Glutamatergic neuron (in vitro differentiated cells): ENCODE measurements at regions not wholly inside any gene's neighbourhood (a gene's known extent, or its start where the extent isn't known, plus 50 kb on each side); places are given as distances from the start of the nearest gene placed in this dataset.

Experiments
- DNase-seq: peaks from one replicate; pipeline ENCODE4 v3.0.0; 2022
- H3K27ac Mint-ChIP-seq: one replicate; pipeline ENCODE4 v1.8.0; 2020; ENCODE audit warnings: mild to moderate bottlenecking, mixed read lengths, inconsistent platforms; ENCODE audit not compliant: unreplicated experiment
- H3K27me3 Mint-ChIP-seq: one replicate; pipeline ENCODE4 v1.8.0; 2020; ENCODE audit warnings: mild to moderate bottlenecking, moderate library complexity, mixed read lengths, inconsistent platforms; ENCODE audit not compliant: unreplicated experiment
- H3K36me3 Mint-ChIP-seq: one replicate; pipeline ENCODE4 v1.8.0; 2020; ENCODE audit warnings: mild to moderate bottlenecking, mixed read lengths, inconsistent platforms; ENCODE audit not compliant: unreplicated experiment
- H3K4me1 Mint-ChIP-seq: one replicate; pipeline ENCODE4 v1.8.0; 2020; ENCODE audit warnings: mild to moderate bottlenecking, low read depth, mixed read lengths, inconsistent platforms; ENCODE audit not compliant: unreplicated experiment
- H3K4me3 Mint-ChIP-seq: one replicate; pipeline ENCODE4 v1.8.0; 2020; ENCODE audit warnings: mild to moderate bottlenecking, mixed read lengths, inconsistent platforms; ENCODE audit not compliant: unreplicated experiment
- H3K9me3 Mint-ChIP-seq: one replicate; pipeline ENCODE4 v1.8.0; 2020; ENCODE audit warnings: mild to moderate bottlenecking, moderate library complexity, mixed read lengths, inconsistent platforms; ENCODE audit not compliant: unreplicated experiment
- TF ChIP-seq, protein P1 (sequence below): fragments of 200-600 bp; sonication (generic); IDR thresholded peaks from one replicate; pipeline ENCODE4 v1.5.0; 2021; ENCODE audit not compliant: partially characterized antibody, unreplicated experiment

GRCh38 chr22:48692734-48693376 lies 1134.8 kb downstream of the BRD1 start:
- H3K27ac Mint-ChIP-seq: no peak overlapping the region
- no peak overlapping the region for H3K4me3 Mint-ChIP-seq
- TF ChIP-seq, protein P1, sequence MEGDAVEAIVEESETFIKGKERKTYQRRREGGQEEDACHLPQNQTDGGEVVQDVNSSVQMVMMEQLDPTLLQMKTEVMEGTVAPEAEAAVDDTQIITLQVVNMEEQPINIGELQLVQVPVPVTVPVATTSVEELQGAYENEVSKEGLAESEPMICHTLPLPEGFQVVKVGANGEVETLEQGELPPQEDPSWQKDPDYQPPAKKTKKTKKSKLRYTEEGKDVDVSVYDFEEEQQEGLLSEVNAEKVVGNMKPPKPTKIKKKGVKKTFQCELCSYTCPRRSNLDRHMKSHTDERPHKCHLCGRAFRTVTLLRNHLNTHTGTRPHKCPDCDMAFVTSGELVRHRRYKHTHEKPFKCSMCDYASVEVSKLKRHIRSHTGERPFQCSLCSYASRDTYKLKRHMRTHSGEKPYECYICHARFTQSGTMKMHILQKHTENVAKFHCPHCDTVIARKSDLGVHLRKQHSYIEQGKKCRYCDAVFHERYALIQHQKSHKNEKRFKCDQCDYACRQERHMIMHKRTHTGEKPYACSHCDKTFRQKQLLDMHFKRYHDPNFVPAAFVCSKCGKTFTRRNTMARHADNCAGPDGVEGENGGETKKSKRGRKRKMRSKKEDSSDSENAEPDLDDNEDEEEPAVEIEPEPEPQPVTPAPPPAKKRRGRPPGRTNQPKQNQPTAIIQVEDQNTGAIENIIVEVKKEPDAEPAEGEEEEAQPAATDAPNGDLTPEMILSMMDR: no peak
- peaks cover 8% of the 10 kb centered on the region for H3K27me3 Mint-ChIP-seq
- H3K36me3 Mint-ChIP-seq: peaks cover 11% of the 10 kb centered on the region
- peaks cover 12% of the 10 kb centered on the region for H3K9me3 Mint-ChIP-seq
- DNase-seq: no peak
- H3K4me1 Mint-ChIP-seq: no peaks in the 10 kb centered on the region

DNA sequence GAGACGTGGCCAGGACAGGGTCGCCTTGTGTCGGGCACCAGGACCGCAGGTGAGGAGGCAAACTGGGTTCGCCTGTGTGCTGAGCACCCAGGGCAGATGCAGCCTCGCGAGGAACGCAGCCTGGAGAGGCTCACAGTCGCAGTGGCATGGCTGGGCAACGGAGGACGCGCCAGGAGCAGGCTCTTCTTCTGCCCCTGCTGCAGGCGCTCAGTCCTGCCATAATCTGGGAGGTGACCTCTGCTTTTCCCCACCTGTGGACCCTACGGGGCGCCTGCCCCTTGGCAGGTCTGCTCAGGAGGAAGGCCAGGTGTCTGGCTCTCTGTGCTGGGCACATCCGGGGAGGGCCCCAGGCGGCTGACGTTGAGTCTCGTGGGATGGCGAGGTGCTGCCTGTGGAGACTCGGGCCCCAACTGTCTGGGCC lies 1136.2 kb downstream of the BRD1 start:
- H3K27ac Mint-ChIP-seq: no peak overlapping the region
- no peak overlapping the region for H3K4me3 Mint-ChIP-seq
- TF ChIP-seq, protein P1: no peak
- no peaks in the 10 kb centered on the region for H3K4me1 Mint-ChIP-seq
- H3K27me3 Mint-ChIP-seq: peaks cover 8% of the 10 kb centered on the region
- peaks cover 17% of the 10 kb centered on the region for H3K36me3 Mint-ChIP-seq
- DNase-seq: no peak
- H3K9me3 Mint-ChIP-seq: peaks cover 16% of the 10 kb centered on the region

DNA sequence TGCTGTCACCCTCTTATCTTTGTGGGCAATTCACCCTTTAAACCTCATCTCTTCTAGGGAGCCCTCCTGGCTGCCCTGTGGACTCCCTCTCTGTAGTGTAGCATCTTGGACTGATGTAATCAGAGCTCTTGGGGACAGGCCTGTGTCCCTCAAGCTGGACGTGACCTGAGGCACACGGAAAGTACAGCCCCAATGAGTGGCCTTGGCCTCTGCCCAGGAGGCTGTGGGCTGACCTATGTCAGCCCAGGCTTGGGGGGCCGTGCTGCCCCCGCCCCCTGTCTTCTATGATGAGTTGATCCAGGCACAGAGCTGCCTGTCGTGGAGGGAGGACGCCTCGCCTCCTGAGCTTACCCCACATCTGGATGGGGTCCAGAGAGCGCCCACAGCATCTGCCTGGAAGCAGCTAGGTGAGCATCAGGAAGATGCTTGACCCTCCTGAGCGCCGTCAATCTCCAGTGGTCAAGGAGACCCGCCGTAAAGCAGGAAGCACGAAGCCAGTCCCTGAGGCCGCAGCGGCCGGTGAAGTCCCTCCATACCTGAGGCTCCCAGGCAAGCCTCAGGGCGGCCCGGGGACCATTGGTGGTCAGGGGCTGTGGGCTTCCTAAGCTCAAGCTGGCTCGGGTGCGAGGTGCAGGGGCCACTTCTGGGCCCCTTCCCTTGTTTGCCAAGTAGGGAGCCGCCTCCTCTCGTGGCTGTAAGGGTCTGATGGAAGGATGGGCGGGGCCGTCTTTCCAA lies 1136.9 kb downstream of the BRD1 start:
- TF ChIP-seq, protein P1: no peak
- Mint-ChIP-seq H3K4me1 (no peaks in the 10 kb centered on the region), H3K9me3 (peaks cover 18% of the 10 kb centered on the region), H3K4me3 (no peak overlapping the region), H3K27me3 (peaks cover 6% of the 10 kb centered on the region), H3K36me3 (peaks cover 20% of the 10 kb centered on the region), H3K27ac (no peak overlapping the region)
- DNase-seq: no peak

GRCh38 chr22:48689206-48689605 lies 1138.5 kb downstream of the BRD1 start:
- peaks cover 2% of the 10 kb centered on the region for H3K27me3 Mint-ChIP-seq
- TF ChIP-seq, protein P1: no peak

GRCh38 chr22:48688366-48688765 lies 1139.3 kb downstream of the BRD1 start:
- H3K36me3 Mint-ChIP-seq: peaks cover 13% of the 10 kb centered on the region
- DNase-seq: no peak
- H3K27me3 Mint-ChIP-seq: peaks cover 2% of the 10 kb centered on the region
- TF ChIP-seq, protein P1: no peak
- H3K4me3 Mint-ChIP-seq: no peak overlapping the region
- H3K9me3 Mint-ChIP-seq: peaks cover 15% of the 10 kb centered on the region
- H3K4me1 Mint-ChIP-seq: no peaks in the 10 kb centered on the region
- H3K27ac Mint-ChIP-seq: no peak overlapping the region

More at GRCh38 chr22:48689206-48689605, 1138.5 kb downstream of the BRD1 start:
- no peak overlapping the region for H3K27ac Mint-ChIP-seq
- peaks cover 12% of the 10 kb centered on the region for H3K9me3 Mint-ChIP-seq
- H3K36me3 Mint-ChIP-seq: peaks cover 14% of the 10 kb centered on the region
- no peak for DNase-seq
- no peak overlapping the region for H3K4me3 Mint-ChIP-seq
- no peaks in the 10 kb centered on the region for H3K4me1 Mint-ChIP-seq
